Trophoblast cell (in vitro differentiated cells and primary cell): ENCODE measurements at regions not wholly inside any gene's neighbourhood (a gene's known extent, or its start where the extent isn't known, plus 50 kb on each side); places are given as distances from the start of the nearest gene placed in this dataset.

ENCODE experiments used
- DNase-seq, 2 donors: peaks; one replicate each; pipeline ENCODE4 v3.0.0-alpha.2; 2016
- H2AFZ ChIP-seq: 2 replicates; pipeline ENCODE4 v1.6.1; 2013; ENCODE audit warnings: low read length, moderate library complexity, mild to moderate bottlenecking; ENCODE audit not compliant: insufficient read depth, poor library complexity
- H2AK5ac ChIP-seq: 2 replicates; pipeline ENCODE4 v1.6.1; 2013; ENCODE audit warnings: mild to moderate bottlenecking, low read length
- H2BK120ac ChIP-seq: 2 replicates; pipeline ENCODE4 v1.6.1; 2013; ENCODE audit warnings: low read length, mild to moderate bottlenecking, moderate library complexity; ENCODE audit not compliant: insufficient read depth, poor library complexity
- H2BK12ac ChIP-seq: 2 replicates; pipeline ENCODE4 v1.6.1; 2013; ENCODE audit warnings: mild to moderate bottlenecking, low read length, moderate library complexity
- H2BK5ac ChIP-seq: 2 replicates; pipeline ENCODE4 v1.6.1; 2013; ENCODE audit warnings: low read length, low read depth, moderate library complexity, mild to moderate bottlenecking; ENCODE audit not compliant: poor library complexity
- H3K14ac ChIP-seq: 2 replicates; pipeline ENCODE4 v1.6.1; 2013; ENCODE audit warnings: mild to moderate bottlenecking, low read length
- H3K18ac ChIP-seq: 2 replicates; pipeline ENCODE4 v1.6.1; 2013; ENCODE audit warnings: mild to moderate bottlenecking, low read length
- H3K23ac ChIP-seq: 2 replicates; pipeline ENCODE4 v1.6.1; 2013; ENCODE audit warnings: low read length
- H3K27ac ChIP-seq: 2 replicates; pipeline ENCODE4 v1.5.1; 2013; ENCODE audit warnings: low read depth, mild to moderate bottlenecking, inconsistent platforms, low read length, moderate library complexity
- H3K27me3 ChIP-seq: 2 replicates; pipeline ENCODE4 v1.6.1; 2013; ENCODE audit warnings: inconsistent platforms, mild to moderate bottlenecking, low read length, moderate library complexity; ENCODE audit not compliant: insufficient read depth
- H3K36me3 ChIP-seq, 2 experiments: 1 replicate in 1 of 2; 2 replicates in 1 of 2; pipeline ENCODE4 v1.6.1; 2013; ENCODE audit warnings: low read length in 2 of 2, mild to moderate bottlenecking in 2 of 2, moderate library complexity in 1 of 2; ENCODE audit not compliant: insufficient read depth in 2 of 2, control insufficient read depth in 1 of 2
- H3K4ac ChIP-seq: 2 replicates; pipeline ENCODE4 v1.6.1; 2013; ENCODE audit warnings: low read depth, mild to moderate bottlenecking, low read length, moderate library complexity
- H3K4me1 ChIP-seq, 2 experiments: 1 replicate in 1 of 2; 2 replicates in 1 of 2; pipeline ENCODE4 v1.6.1; 2013; ENCODE audit warnings: low read length in 2 of 2, mild to moderate bottlenecking in 2 of 2, moderate library complexity in 1 of 2; ENCODE audit not compliant: insufficient read depth in 2 of 2, control insufficient read depth in 1 of 2
- H3K4me2 ChIP-seq: 2 replicates; pipeline ENCODE4 v1.6.1; 2013; ENCODE audit warnings: inconsistent platforms, mild to moderate bottlenecking, low read length, moderate library complexity
- H3K4me3 ChIP-seq: 2 replicates; pipeline ENCODE4 v1.5.1; 2013; ENCODE audit warnings: mild to moderate bottlenecking, low read depth, low read length, inconsistent platforms
- H3K79me1 ChIP-seq: one replicate; pipeline ENCODE4 v1.6.1; 2013; ENCODE audit warnings: low read length
- H3K79me2 ChIP-seq: 2 replicates; pipeline ENCODE4 v1.6.1; 2013; ENCODE audit warnings: low read length, mild to moderate bottlenecking; ENCODE audit not compliant: control insufficient read depth, insufficient read depth, poor library complexity
- H3K9ac ChIP-seq: 2 replicates; pipeline ENCODE4 v1.6.1; 2013; ENCODE audit warnings: mild to moderate bottlenecking, low read length
- H3K9me3 ChIP-seq: 2 replicates; pipeline ENCODE4 v1.6.1; 2013; ENCODE audit warnings: low read depth, mild to moderate bottlenecking, control low read depth, inconsistent platforms, low read length; ENCODE audit not compliant: insufficient read depth
- H4K12ac ChIP-seq: 2 replicates; pipeline ENCODE4 v1.6.1; 2013; ENCODE audit warnings: low read depth, mild to moderate bottlenecking, low read length, moderate library complexity
- H4K8ac ChIP-seq: 2 replicates; pipeline ENCODE4 v1.6.1; 2013; ENCODE audit warnings: low read depth, mild to moderate bottlenecking, low read length, moderate library complexity
- H4K91ac ChIP-seq: one replicate; pipeline ENCODE4 v1.6.1; 2013; ENCODE audit warnings: low read depth, mild to moderate bottlenecking, low read length, moderate library complexity
- WGBS: extraction: QIAGEN DNeasy Blood & Tissue Kit; methylation state at CpG from one replicate; pipeline ENCODE4 v1.1.7; 2013; ENCODE audit warnings: missing lambda C conversion rate; ENCODE audit not compliant: insufficient read length, insufficient coverage; ENCODE audit errors: extremely low coverage; 5-methylcytosine and 5-hydroxymethylcytosine counted together

DNA sequence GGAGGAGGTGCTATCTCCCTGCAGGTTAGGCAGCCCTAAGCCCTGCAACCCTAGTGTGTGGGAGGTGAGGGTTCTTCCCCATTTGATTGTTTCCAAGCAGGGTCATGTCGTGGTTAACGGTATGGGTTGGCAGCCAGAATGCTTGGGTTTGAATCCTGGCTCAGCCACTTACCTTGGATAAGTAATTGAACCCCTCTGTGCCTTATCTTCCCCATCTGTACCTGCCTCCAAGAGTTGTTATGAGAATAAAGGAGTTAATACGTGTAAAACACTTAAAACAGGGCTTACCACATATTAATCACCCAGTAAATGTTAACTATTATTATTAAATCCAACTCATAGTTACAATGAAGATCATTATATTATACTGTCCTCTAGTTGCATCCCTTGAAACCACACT lies 52.2 kb upstream of the SPATA31E1 start:
- Histone ChIP-seq H3K27me3 (peaks cover 2% of the 10 kb centered on the region), H4K12ac (no peak overlapping the region), H4K8ac (no peak overlapping the region), H3K36me3 (no peaks in the 10 kb centered on the region), H3K9ac (no peak overlapping the region), H3K4me3 (no peak overlapping the region), H3K4me1 (no peaks in the 10 kb centered on the region), H3K79me1 (no peaks in the 10 kb centered on the region), H3K27ac (no peak overlapping the region), H2AK5ac (no peak overlapping the region), H4K91ac (no peak overlapping the region), H2BK5ac (no peak overlapping the region), H2BK120ac (no peak overlapping the region), H3K14ac (no peak overlapping the region), H3K9me3 (peaks cover 4% of the 10 kb centered on the region), H3K23ac (no peak overlapping the region), H3K18ac (no peak overlapping the region), H2BK12ac (no peak overlapping the region), H2AFZ (no peak overlapping the region), H3K4ac (no peak overlapping the region), H3K4me2 (no peak overlapping the region), H3K79me2 (no peaks in the 10 kb centered on the region)
- no peak for DNase-seq
- no CpG with 5 or more reads among the region's 3 CpGs for WGBS

DNA sequence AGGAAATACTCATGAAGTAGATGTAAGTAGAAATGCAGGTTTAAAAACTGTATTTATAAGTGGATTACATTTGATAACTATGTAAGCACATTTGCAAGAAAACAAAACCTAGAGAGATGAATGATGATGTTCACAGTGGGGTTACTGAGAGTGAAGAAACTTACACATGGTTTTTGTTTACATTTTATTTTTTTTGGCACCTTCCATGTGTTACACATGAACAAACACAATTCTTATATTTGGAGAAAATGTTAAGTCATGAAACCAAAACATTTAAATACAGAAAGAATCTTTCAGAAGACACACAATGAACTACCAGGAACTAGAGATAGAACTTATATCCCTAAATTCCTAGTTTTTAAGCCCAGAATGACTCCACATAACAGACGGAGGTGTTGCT lies 51.5 kb upstream of the SPATA31E1 start:
- Histone ChIP-seq H3K18ac (no peak overlapping the region), H3K79me1 (no peaks in the 10 kb centered on the region), H3K27ac (no peak overlapping the region), H4K8ac (no peak overlapping the region), H4K91ac (no peak overlapping the region), H3K14ac (no peak overlapping the region), H4K12ac (no peak overlapping the region), H3K79me2 (no peaks in the 10 kb centered on the region), H2BK5ac (no peak overlapping the region), H3K4me3 (no peak overlapping the region), H2AK5ac (no peak overlapping the region), H3K4me2 (no peak overlapping the region), H3K36me3 (no peaks in the 10 kb centered on the region), H3K27me3 (peaks cover 2% of the 10 kb centered on the region), H3K9me3 (peaks cover 4% of the 10 kb centered on the region), H2BK120ac (no peak overlapping the region), H2BK12ac (no peak overlapping the region), H2AFZ (no peak overlapping the region), H3K9ac (no peak overlapping the region), H3K4ac (no peak overlapping the region), H3K4me1 (no peaks in the 10 kb centered on the region), H3K23ac (no peak overlapping the region)
- no CpG with 5 or more reads among the region's 1 CpG for WGBS
- no peak for DNase-seq
